KBM-7 (cell line): ENCODE measurements at regions not wholly inside any gene's neighbourhood (a gene's known extent, or its start where the extent isn't known, plus 50 kb on each side); places are given as distances from the start of the nearest gene placed in this dataset.
A peak's percentile ranks its signal among the peaks of the same experiment; 100 is the strongest.

Experiments
- DNase-seq: peaks from one replicate; pipeline ENCODE4 v3.0.0-alpha.2; 2015
- in situ Hi-C: fragments of 300-500 bp; cut with MboI; formaldehyde crosslinking; loops from 2 replicates; pipeline ENCODE4 v1.14.3; 2020; ENCODE audit warnings: low sequenced_read_pairs, low pct_unique_long_range_greater_than_20kb, mixed read lengths

DNA sequence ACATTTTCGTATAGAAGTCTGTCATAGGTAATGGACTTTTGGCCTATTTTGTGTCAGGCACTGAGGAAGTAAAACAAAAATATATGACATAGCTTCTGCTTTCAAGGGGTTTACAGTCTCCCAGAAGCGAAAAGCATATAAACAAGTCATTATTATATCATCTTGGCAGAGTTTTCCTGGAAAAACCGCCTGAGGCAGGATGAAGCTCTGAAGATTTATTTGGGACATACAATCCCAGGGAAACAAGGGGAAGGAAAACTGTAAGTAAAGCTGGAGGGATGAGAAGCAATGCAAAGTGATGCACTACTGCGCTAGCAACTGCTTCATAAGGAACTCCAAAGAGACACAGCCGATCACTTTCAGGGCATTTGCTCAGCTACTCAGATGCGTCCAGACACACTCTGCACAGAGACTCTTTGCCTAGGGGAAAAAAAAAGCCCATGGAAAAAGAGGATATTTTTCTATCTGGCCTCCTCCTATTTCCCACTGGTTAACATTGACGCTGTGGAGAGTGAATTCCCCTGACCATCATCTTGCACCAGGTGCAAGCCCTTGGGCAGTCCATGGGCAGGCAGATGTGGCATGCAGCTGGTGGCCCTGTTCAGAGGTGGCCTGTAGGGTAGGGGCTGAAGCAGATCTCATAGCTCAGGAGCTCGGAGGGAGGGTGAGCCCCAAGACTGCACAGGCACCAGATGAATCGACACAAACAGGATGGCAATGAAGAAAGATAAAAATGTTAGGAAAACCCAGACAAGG is 158.1 kb downstream of the METTL4 start:
- in situ Hi-C loops, result no loop called here

DNA sequence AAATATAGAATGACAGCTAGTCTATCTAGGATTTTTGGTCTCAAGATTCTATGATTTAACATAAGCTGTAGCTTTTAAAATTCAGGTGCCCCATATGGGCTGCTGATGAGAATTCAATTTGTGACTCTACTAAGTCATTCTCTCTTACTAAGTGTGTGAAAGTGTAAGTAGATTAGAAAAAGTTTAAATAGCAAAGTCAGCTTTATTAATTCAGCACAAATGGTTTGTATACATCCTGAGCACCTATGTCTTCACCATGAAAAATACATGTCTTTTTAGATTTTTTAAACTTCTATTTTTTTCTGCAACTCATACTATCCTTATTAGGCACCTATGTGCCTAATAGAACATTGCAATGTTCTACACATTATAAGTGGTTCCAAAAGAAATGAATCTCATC is 157.1 kb downstream of the METTL4 start:
- DNase-seq, result no peak
- in situ Hi-C loops, result no loop called here

More for the DNA sequence above, 158.1 kb downstream of the METTL4 start:
- DNase-seq, result no peak

DNA sequence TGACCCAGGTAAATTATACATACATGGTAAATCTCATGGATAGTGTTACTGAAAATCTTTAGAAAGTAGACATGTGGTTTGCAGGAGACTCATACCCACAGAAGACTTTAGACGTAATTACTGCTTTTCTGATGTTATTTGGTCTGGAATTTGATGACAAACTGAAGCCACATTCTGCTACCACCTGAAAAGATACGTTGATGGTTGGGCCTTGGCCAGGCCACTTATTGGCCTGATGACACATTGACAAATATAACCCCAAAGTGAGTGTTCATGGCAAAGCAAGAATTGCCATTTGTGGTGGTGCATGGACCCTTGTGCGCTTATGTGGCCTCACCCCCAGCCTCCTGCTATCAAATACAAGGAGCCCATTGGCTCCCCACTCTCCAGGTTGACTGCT is 155.6 kb downstream of the METTL4 start:
- no peak for DNase-seq
- in situ Hi-C loops, result no loop called here

DNA sequence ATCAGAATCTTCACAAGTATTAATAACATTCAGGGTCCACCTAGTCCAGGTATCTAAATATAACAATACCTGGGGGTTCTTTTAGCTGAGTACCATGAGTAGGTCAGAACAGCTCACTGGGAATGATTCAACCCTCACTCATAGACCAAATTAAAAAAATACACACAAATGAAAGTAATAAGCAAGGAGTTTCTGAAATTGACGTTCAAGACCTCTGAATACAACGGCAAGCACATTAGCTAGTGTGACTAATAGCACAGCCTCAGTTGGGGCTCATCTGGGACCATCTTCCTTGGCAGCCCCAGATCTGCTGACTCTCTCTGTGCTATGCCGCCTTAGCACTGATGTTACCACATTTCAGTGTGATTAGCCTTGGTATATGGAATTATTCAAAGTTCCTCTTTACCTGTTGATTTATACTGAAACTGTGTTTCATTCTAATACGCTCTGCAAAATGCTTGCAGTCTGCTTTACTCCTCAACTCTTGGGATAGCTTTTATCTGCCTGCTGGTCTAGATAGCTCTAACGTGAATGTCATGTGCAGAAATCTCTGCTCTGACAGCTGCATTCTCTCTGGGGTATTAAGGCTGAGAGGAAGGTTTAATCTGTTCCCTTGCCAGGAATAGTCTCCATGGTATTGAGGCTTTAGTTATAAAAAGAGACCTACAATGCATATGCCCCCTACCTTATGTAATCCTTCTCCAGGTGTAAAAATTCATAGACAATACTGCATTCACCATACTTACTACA is 153.3 kb downstream of the METTL4 start:
- in situ Hi-C loops, result no loop called here
- DNase-seq, result no peak

DNA sequence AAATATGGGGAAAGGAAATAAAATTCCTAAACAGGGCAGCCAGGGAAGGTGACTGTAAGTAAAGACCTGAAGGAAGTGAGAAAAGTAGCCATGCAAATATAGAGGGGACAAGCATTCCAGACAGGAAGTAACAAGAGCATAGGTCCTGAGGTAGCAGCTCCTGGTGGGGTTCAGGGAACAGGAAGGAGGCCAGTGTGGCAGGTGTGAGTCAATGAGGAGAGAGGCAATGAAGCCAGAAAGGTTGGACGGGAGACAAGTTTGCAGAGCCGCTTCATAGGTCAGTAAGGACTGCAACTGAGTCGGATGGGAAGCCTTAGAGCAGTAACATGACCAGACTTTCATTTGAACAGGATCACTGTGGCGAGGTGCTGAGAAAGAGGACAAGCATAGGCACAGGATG is 150.9 kb downstream of the METTL4 start:
- DNase-seq, result no peak
- in situ Hi-C loops, result no loop called here

DNA sequence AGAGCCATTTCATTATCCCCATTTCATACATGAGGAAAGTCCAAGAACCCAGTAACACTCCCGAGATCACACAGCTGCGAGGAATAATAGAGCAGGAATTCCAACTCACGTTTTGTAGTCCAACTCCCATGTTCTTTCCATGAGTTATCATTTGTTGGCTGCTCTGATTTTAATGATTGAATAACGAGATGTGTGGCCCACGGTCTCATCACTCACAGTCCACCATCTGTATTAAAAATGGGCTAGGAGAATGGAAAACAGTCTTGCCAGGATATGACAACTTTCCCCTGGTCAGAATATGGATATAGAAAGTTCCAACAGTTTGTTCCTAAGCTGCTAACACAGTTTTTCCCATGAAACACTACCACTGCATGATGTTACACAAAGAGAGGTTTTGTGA is 147.5 kb downstream of the METTL4 start:
- in situ Hi-C loops, result no loop called here
- no peak for DNase-seq

DNA sequence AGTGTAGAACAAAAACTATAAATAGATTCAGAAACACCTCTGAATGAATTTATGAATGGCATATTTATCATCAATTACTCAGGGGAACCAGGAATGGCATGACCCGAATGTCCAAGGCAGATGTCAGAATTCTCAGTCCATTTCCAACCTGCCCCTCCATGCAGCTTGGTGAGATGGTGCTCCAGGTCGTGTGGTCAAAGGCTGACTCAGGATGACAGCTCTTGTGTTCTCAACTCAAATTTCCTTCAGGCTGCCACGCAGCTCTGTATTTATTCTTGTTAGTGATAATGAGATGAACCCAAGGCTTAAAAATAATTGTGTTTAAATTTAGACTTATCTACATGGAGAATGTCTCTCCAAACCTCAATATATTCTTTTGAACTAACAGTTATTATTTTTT is 146.9 kb downstream of the METTL4 start:
- in situ Hi-C loops, result no loop called here
- no peak for DNase-seq

DNA sequence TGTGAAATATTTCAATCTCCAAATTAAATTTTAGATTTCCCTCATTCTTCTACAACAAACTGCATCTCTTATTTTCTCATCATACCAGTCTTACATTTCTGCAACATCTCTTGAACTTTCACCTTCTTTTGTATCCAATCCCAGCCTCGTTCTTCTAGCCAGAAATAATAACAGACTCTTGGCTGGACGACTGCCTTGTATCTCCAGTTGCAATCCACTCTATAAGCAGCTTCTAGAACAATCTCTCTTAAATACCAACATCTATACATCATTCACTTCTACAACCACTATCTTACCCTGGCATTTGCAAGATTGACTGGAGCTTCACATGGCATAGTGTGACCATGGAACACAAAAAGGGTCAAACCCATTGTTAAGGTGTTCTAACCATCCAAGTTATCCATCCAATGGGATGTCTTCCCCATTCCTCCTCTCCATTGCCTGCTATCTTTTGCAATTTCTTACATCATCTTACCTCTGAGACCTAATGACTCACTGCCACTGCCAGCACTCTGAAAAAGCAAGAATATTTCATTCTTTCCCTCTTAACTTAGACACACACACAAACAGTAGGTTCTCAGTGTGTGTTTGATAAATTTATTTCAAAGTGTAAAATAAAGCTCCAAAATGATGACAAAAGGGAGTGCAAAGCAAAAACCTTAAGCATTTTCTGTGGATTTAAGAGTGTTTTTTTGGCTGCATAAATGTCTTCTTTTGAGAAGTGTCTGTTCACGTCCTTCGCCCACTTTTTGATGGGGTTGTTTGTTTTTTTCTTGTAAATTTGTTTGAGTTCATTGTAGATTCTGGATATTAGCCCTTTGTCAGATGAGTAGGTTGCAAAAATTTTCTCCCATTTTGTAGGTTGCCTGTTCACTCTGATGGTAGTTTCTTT is 145.6 kb downstream of the METTL4 start:
- in situ Hi-C loops, result no loop called here
- DNase-seq, result no peak

DNA sequence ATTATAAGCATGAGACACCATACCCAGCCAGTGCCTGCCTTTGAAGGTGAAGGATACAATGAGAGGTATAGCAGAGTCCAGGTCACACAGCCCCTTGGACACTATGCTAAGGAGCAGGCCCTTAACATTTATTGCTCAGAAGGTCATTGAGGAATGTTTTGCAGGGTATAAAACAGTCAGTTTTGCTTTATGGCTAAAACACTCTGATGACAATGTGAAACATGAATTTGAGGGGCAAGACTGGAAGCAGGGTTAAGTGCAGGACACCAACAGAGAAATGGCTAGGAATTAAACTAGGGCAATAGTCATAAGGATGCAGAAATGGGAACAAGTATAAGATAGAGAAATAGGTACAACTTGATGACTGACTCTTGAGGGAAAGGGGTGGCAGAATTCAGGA is 141.1 kb downstream of the METTL4 start:
- no peak for DNase-seq
- in situ Hi-C loops, result no loop called here

DNA sequence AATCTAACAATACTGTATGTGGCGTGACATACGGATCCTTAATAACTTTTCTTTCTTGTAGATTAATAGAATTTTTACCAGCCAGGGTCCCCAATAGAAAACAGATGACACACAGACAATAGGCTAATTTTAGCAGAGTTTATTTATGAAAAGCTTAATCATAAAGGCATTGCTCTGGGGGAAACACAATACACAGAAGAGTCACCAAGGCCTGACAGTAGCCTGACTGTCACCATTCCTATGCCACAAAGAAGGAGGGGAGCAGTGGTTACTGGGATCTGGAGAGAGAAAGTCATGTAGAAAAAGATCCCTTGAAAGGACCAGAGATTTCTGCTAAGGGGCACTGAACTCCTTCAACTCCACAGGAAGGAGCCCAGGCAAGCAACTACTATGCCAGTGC is 139.5 kb downstream of the METTL4 start:
- in situ Hi-C loops, result no loop called here
- no peak for DNase-seq

DNA sequence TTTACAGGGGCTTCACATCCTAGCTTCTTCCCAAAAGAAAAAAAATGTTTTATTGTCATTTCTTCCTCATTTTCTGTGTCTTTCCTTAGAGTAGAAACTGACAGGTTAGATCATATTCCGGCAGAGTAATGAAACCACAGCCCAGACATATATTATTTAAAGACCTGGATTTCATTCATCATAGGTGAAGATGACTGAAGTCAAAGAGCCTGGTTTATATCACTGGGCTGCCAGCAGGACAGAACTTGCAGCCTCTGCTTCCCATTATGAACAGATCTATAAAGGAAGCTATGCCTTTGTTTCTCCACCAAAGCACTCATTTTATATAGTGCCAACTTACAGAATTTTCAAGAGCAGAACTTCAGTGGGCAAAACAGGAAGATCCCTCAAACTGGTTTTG is 137.9 kb downstream of the METTL4 start:
- no peak for DNase-seq
- in situ Hi-C loops, result no loop called here

DNA sequence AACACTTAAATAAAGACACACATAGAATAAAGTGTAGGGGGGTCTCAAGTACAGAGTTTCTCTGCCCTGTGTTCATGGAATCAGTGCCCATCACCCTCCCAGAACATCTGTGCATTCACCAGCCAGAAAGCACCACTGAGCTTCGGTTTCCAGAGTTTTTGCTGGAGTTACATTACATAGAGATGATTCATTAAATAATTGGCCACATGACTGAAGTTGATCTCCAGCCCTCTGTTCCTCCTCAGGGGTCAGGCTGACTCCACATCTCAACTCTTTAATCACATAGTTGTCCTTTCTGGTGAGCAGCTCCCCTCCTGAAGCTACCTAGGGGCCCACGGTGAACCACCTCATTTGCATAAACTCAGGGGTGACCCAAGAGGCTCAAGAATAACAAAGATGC is 129.8 kb downstream of the METTL4 start:
- no peak for DNase-seq
- in situ Hi-C loops, result no loop called here

DNA sequence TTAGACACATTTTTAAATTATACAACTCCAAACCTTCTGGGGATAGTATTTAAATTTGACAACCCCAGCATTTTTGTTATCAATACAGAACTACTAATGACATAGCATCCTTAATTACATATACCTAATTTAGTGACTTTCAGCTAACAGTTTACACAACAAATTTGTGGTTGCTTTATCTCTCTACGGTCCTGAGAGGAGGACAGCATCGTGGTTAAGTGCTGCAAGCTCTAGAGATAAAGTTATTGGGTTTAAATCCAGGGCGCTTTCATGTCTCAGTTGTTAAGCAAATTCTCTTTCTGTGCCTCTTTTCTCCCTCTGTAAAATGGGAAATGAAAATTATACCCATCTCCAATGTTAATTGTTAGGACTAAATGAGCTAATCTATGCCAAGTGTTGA is 129.3 kb downstream of the METTL4 start:
- in situ Hi-C loops, result no loop called here
- no peak for DNase-seq

DNA sequence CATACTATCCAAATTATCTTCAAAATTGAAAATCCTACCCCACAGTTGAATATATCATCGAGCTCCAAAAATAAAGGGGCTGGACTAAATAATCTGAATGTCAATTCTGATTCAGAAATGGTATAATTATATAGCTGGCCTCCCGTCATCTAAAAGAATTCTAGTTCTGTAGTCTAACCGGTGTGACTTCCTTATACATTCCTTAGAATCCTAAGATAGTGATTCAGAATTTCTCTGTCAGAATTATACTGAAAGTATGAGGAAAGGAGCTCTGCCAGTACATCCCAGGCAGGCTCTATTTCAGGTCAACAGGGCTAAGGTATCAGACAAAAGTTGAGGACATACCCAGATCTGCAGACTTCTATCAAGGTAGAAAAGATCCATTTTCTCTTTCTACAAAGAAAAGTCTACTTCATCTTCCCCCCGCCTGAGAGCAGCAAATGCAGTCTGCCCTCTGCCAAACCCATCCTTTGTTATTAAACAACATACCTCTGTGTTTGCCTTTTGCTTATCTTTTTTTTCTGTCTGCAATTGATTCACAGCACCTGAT is 128.5 kb downstream of the METTL4 start:
- in situ Hi-C loops, result no loop called here
- no peak for DNase-seq

DNA sequence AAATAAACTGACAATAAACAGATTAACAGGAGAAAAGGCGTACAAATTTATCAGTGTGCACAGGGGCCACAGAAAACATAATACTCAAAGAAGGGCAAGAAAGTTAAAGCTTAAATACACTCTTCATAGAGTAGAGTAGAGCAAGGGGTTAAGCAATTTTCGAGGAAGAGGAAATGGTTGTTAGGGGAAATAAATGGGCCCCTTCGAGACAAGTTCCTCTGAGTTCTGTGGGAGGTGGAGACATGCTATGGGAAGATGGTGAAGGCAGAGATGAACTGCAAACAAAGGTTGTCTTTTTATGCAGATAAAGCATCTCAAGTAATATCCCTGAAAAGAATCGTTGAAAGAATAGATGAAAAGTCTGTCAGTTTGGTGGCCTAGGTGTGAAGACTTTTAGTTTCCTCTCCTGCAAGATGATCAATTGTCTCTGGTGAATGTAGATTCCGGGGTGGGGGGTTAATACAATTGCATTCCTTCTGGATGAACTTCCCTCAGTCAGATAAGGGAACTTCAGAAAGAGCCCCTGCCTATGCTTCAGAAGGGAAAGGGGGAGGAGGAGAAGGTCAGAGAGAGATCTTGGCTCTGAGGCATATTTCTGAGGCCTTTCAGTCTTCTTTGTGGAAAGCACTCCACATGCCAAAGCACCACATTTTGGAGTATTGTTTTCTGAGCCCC is 127.0 kb downstream of the METTL4 start:
- DNase-seq, result peak; percentile 3
- in situ Hi-C loops, result no loop called here

DNA sequence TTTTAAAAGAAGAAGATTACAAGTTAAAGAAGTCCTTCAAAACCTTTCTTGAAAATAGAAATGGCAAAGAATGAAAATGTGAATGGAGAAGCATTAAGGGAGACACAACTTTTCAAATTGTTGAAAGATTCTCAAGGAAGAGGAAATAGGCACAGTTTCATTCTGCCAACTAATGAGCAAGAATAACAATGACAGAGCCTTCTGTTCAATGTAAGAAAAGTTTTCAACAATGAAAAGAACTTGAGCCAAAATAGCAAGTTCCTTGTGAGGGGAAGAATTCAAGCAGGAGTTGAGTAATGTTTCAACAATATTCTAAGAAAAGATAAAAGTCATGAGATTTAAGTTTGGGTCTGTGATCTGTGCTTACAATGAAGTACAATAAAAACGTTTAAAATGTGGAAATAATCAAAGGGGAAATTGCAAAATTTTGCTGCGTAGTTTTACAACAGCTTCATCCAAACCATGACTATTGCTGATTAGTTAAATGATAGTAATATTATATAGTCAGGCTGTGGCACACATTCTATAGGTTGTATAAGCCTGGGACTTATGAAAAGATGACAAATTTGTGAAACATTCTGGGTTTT is 122.6 kb downstream of the METTL4 start:
- DNase-seq, result no peak
- in situ Hi-C loops, result no loop called here

DNA sequence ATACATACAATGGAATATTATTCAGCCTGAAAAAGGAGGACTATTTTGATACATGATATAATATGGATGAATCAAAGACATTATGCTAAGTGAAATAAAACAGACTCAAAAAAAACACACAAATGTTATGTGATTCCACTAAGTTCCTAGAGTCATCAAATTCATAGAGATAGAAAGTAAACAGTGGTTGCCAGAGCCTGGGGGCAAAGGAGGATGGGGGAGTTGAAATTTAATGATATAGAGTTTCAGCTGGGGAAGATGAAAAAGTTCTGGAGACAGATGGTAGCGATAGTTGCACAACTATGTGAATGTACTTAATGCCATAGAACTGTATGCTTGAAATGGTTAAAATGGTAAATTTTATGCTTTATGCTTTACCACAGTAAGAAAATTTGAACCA is 119.7 kb downstream of the METTL4 start:
- in situ Hi-C loops, result no loop called here

DNA sequence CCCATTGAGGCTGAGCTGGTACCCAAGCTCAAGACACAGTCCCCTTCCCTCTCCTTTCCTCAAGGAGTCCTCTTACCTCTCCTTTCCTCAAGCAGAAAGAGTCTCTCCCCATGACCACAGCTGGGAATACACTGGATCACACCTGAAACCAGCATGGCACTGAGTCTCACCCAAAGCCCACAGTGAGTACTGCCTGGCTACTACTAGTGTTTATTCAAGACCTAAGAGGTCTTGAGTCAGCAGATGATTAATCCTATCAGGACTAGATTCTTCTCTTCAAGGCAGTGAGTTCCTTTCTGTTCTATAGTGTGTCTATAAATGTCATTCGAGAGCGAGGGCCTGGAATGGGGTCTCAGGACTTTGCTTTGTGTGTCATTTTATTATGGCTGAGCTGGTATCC is 111.4 kb downstream of the METTL4 start:
- no peak for DNase-seq

More for the DNA sequence above, 119.7 kb downstream of the METTL4 start:
- DNase-seq, result no peak

DNA sequence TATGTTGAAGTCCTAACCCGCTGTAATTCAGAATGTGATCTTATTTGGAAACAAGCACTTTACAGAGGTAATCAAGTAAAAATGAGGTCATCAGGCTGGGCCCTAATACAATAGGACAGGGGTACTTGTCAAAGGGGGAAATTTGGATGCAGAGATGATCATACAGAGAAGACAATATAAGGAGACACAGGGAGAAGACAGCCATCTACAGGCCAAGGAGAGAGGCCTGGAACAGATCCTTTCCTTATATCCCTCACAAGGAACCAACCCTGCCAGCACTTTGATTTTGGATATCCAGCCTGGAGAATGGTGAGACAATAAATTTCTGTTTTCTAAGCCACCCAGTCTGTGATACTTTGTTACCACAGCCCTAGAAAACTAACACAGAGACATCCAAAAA is 104.3 kb downstream of the METTL4 start:
- in situ Hi-C loops, result no loop called here
- DNase-seq, result no peak

More for the DNA sequence above, 111.4 kb downstream of the METTL4 start:
- in situ Hi-C loops, result no loop called here
